Activated CD8-positive, alpha-beta memory T cell treated with anti-CD3 and anti-CD28 coated beads for 48 hours (primary cell): ENCODE measurements at regions not wholly inside any gene's neighbourhood (a gene's known extent, or its start where the extent isn't known, plus 50 kb on each side); places are given as distances from the start of the nearest gene placed in this dataset.
"Not testable (repeated sequence)": the region's sequence is repeated elsewhere in the genome, so short reads cannot be mapped to it uniquely, and the experiment has no call there.

ENCODE experiments used
- DNase-seq, 3 experiments: peaks; one replicate each; pipeline ENCODE4 v3.0.0-alpha.2; 2020; ENCODE audit warnings: low read depth in 2 of 3, low spot score in 2 of 3

DNA sequence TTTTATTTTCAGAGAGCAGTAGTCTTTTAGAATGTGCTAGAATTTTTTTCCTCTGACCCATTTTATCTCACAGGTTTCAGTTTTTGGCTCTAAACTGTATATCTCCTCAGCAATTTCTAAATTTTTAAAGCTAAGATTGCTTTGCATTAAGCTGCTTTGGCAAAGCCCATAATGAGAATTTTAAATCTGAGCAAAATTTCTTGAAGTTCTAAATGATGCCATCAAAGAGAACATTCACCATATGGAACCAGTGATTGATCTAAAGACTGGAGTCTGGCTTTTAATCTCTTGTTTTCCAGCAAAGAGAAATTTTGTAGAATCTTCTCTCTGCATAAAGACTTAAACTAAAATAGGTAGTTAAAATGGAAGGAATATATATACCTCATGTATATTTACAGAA is 313.6 kb downstream of the TBC1D32 start:
- DNase-seq: no peak

DNA sequence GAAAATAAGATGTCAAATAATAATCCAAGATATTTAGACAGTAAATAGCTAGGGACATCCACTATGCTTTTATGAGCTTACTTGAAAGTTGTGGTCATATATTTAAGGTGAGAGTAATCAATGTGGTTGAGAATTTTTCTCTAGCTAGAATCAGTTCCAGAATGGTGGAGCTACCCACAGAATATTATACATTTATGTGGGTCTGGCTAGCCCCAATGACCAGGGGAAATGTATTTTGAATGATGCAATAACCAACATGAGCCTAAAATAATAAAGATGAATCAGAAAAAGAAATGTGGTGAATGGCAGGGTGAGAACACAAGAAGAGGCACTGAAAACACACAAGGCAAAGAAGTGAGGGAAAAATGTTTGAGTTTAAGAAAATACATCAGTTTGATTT is 325.7 kb downstream of the TBC1D32 start:
- DNase-seq: no peak

DNA sequence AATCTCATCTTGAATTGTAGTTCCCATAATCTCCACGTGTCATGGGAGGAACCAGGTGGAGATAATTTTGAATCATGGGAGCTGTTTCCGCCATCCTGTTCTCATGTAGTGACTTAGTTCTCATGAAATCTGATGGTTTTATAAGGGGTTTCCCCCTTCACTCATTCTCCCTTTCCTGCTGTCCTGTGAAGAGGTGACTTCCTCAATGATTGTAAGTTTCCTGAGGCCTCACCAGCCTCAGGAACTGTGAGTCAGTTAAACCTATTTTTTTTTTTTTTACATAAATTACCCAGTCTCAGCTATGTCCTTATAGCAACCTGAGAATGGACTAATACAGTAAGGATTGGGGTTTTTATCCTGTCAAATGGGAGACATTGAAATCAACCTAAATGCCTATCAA is 328.3 kb downstream of the TBC1D32 start:
- DNase-seq: no peak

DNA sequence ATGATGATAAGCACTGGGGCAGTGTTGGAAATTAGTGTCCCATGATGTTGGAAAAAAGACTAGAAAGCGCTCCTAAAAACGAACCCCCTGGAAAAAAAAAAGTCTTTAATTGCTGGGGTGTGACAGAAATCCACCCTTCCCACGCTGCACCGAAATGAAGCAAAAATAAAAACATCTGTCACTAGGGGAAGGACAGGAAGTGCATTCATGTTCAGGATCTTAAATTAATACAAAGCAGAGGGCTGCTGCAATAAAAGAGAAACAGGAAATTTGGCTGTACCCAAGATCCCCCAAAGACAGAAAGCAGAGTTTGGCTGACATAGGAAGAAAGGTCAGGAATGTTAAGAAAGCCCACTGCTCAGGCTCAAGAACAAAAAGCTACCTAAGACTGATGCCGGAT is 333.9 kb downstream of the TBC1D32 start:
- DNase-seq: no peak

DNA sequence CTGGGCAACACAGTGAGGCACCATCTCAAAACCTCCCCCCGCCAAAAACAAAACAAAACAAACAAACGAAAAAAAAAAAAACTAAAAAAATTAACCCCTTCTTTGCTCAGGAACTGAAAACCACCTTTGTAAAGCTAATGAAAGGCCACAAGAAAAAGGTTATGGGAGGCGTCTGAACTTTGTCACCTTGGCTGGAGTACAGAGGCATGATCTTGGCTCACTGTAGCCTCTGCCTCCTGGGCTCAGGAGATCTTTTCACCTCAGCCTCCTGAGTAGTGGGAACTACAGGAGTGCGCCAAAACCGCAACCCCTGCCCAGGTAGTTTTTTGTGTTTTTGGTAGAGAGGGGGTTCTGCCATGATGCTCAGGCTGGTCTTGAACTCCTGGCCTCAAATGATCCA is 337.9 kb downstream of the TBC1D32 start:
- DNase-seq: no peak

DNA sequence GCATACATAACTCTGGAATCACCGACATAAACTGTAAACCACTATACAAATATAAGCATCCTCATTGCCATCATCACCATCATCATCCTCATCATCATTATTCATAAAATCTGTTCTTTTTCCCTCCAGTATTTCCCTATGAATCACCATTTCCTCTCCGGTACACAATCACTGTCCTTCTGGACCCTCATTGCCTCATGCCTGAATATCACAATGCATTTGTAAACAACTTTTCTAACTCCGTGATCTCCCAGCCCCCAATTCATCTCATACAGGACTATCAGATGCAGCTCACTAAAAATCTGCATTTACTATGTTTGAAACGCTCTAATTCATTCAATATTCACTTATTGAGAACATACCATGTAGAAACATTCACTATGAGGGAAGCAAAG is 339.7 kb downstream of the TBC1D32 start:
- DNase-seq: no peak

DNA sequence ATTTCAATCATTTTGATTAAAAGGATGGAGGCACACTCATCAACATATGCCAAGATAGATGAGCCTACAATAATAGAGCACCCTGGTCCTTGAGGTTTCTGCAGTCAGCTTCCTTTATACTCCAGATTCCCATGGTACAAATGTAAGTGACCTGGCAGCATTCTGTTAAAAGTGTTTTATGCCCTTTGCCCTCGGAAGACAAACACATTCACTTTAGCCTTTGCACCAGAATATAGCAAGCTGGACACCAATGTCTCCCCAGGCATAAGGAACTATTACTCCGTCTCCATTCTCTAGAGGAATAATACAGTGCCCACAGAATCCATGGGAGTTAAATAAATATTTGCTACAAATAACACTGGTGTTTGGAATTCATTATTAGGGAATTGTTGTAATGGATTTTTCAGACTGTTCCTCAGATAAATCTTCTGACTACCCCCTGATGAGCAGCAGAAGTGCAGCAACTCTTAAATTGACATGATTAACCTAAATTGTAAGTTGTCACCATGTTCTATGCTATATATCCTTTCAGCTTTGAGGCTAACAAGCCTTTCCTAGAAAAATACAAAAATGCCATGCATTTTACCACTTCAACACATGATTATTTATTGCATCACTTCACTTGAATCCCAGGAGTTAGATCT is 340.2 kb downstream of the TBC1D32 start:
- DNase-seq: no peak

DNA sequence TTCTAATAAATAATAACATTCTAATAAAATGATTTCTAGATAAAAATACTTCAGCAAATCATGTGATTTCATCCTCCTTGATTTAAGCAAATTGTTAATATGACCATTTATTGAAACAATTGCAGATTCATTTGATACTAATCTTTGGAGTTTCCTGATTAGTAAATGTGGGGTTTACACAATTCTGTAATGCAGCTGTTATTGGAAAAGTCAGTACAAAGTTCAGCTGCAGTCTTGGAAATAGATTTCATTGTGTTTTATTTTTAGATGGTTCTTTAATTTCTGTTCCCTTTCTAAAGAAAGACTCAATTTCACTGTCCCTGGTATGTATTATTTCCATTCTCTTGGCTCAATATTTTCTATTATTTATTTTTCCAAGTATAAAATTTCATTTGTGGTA is 342.0 kb downstream of the TBC1D32 start:
- no peak for DNase-seq

DNA sequence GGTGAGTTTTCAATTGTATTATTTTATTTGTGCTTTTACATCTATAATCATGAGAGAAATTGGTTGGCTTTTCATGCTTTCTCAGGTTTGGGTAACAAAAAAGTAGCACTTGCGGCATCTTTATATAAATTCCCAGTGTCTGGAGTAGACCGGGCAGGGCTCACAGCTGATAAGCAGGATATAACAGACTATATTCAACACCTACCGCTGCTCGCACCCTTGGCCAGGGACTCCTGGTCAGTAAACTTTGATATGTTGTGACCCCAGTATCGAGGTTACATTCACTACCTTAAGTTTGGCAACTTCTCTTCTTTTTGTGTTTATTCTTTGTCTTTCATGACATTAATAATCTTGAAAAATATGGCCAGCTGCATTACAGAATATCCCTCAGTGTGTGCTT is 343.4 kb downstream of the TBC1D32 start:
- no peak for DNase-seq

DNA sequence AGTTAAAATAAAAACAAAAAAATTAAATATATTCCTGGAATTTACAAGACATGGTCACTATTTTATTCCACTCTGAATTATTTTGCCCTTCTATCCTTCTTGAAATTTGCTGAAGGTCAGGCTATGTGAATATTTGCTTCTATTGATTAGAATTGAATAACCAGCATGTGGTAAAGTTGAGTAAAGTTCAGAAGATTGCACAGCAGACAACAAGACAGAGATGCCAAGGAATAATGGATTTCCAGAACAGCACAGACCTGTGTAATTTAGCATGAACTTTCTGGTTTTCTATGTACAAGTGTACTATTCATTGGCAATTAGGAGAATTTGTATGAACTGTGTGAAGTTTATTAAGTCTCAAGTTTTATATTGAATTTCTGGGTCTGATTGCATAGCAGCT is 352.4 kb downstream of the TBC1D32 start:
- no peak for DNase-seq

DNA sequence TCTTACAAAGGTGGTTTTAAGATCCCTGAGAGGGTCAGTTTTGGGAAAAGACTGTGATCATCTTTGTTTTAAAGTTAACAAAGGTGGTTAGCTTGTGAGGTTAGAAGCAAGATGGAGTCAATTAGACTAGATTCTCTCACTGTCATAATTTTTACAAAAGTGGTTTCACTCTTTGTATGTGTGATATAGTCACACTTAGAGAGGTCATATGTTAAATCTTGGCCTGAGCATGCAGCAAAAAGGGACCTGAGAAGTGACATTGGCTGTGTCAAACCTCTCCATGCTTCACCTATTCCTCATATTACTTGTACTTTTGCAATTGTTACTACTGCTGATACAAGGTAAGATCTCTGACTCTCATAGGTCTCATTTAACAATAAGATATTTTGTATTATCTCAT is 368.0 kb downstream of the TBC1D32 start:
- DNase-seq: no peak

DNA sequence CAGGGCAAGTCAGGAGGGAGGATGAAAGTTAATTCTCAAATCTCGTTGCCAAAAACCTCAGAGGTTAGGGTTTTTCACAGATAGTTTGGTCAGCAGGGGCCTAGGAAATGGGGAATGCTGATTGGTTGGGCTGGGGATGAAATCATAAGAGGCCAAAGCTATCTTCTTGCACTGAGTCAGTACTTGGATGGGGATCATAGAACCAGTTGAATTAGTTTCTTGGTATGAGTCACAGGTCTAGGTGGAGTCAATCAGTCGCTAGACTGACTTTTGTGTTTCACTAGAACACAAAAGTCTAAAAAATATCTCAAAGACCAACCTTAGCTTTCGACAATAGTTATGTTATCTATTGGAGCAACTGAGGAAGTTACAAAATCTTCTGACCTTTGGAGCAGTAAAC is 368.5 kb downstream of the TBC1D32 start:
- DNase-seq: no peak

DNA sequence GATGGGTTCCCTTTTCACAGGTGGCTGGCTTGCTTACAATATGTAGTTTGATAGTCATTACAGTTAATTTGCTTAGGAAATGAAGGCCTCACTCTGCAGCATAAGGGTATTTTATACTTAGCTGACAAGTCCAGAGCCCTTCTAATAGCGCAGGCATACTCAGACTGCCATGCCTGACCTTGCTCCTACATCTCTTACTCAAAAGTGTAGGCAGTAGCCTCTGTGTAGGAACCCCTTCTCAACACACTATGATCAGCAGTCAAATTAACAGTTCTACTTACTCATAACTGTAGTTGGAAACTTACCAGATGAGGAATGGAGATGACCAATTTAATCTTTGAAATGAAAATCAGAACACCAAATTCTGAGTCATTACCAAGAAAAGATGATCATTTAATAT is 373.5 kb downstream of the TBC1D32 start:
- DNase-seq: no peak

DNA sequence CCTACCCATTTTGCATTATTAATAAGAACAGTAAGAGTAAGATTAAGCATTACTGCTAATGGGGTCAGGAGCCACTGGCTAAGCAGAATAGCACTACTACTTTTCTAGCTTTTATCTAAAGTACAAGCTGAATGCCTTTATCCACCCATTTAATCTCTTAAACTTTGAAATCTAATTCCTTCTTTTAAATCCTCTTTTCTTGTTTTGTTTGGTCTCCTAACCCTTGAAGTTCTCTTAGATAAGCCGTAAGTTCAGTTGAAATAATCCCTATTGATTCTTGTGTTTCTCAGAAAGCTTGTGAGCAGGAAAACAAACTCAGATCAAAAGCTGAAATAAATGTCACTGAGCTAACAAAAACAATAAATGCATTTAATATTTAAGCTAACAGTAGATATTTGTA is 380.2 kb downstream of the TBC1D32 start:
- no peak for DNase-seq

DNA sequence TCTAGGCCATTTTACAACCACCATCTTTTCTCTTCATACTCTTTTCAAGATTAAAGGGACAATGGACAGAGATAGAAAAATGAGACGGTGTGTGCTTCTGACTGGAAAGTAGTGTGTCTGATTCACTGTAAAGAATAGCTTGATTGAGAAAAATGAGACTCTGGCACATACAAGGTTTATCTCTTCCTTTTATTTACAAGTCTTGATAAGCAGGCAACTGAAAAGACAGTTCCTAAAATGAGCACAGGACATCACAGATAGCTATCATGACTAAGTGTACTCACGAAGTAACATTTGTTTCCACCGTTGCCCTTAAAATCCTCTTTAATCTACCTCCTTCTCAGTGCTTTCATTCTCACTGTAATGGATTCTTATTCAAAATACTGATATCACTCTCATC is 383.0 kb downstream of the TBC1D32 start:
- DNase-seq: no peak

DNA sequence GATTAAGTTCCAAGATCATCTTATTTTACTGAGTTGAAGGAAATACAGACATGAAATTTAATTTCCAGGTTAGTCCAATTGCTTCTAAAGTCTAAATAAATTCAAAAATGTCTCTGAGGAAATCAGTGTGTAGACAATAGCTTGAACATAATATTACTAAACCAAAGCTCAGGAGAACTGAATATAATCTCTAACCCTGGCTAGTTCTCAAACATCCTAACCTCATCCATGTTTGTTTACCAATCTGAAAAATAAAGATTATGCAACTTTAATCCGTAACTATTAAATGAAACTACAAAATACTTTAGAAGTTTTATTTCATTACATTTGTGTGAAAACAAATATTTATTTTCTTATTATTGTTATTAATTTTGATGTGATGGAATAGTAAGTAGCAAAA is 387.2 kb downstream of the TBC1D32 start:
- DNase-seq: no peak

DNA sequence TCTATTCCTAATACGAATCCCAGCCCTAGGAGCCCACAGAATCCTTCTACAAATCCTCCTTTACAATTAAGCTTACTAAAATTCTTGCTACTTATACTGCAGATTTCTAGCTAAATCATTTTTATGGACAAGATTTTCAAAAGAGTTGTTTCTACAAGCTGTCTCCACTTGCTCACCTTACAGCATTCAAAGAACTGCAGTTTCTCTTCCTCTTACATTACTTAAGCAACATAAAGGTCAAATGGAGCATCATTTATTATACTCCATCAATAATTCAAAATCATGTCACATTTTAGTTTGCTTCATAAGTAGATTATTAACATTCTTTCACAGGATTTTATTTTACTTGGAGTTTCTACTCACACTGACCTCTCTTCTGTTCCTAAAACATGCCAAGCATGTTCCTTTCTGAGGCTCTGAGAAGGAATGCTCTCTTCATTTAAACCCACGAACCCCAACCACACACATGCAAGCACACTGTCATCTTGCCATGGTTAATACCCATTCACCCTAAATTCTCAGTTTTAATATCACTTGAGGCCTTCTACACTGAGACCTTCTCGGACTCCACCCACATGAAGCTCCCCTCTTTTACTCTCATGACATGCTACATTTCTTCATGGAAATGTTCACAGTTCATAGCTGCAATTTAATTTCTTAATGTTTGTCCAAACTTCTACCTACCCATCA is 388.2 kb downstream of the TBC1D32 start:
- no peak for DNase-seq

DNA sequence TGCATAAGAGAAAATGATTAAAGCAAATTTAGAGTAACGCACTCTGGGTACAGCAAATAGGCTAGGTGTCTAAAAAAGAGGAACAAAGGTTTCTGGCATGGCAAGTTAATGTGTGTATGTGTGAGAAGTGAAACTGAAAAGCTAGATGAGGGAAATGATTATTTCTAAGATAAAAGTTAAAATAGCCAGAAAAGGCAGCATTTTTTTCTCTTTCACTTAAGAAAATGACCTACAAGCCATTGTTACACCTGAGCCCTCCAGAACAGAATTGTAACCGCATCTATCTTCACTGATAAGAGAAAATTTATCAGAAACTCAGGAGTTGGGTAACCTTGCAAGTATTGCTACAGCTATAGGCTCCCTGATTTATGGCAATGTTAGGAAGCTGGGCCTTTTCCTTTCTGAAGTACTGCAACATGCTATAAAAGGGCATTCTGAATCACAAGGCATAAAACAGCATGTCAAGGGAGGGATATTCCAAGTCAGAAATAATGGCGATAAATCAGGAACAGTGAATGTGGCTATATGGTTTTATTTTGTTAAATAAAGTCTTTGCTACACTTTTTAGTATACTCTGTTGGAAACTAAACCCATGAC is 395.3 kb downstream of the TBC1D32 start:
- no peak for DNase-seq

DNA sequence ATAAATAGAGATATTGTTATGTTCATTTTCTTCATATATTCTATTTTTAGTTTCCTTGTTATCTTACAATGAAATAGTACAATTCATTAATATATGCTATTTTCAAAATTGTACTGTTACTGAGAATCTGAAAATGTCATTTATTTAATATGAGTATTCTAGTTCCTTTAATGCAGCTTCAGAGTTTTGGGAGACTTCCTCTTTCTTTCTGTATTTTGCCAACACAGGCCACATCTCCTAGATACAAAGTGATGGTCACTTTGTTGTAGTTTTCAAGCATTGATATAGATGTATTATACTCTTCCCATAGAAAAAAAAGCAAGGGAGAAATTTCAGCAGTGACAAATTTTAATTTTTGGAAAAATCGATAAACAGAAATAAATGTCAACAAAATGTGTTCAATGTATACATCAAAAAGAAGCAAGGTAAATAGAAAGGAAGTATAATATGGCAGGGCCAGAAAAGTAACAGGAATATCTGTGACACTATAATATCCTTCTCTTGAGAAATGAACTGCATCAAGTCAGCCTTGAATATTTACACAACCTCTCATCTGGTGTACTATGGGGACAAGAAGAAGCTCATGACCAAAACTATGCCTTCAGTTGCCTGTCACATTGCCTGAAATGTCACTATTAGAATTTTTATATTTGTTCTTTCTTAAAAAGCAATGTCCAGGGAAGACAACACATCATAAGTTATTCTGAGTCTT is 396.0 kb downstream of the TBC1D32 start:
- DNase-seq: no peak

DNA sequence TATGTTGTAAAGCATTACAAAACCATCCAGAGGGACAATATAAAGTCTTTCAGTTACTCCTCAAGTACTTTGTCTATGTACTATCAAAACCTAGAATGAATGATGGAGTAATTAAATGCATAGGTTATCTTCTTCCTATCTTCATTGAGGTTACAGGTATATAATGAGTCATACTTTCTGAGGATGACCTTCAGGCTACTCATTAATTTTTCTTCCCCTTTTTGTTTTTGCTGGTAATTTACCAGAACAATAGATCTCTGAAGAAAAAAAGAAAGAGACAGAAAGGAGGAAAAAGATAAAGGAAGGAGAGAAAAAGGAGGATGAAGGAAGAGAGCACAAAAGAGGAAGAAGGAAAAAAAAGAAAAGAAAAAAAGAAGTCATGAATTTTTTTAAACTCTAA is 398.4 kb downstream of the TBC1D32 start:
- DNase-seq: no peak

DNA sequence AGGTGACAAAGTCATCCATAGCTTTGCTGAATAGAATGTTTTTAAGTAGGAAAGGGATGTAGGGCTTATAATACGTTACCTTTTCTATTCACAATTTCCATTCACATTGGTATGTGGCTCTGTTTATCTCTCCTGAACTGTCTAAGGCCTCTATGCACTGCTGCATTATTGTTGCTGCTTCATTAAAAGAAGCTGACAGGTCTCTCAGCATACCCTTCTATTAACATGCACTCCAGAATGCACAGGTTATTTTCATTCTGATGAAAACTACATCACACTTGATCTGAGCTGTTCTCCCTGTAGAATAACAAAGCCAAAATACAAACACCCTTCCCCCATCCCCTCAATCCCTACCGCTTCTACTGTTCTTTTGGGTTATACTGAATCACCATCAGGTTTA is 399.3 kb downstream of the TBC1D32 start:
- DNase-seq: no peak

DNA sequence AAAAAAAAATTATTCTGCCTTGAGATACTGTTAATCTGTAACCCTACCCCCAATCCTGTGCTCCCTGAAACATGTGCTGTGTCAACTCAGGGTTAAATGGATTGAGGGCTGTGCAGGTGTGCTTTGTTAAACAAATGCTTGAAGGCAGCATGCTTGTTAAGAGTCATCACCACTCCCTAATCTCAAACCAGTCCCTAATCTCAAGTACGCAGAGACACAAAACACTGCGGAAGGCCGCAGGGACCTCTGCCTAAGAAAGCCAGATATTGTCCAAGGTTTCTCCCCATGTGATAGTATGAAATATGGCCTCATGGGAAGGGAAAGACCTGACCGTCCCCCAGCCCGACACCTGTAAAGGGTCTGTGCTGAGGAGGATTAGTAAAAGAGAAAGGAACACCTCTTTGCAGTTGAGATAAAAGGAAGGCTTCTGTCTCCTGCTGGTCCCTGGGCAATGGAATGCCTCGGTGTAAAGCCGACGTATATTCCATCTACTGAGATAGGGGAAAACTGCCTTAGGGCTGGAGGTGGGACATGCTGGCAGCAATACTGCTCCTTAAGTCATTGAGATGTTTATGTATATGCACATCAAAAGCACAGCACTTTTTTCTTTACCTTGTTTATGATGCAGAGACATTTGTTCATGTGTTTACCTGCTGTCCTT is 402.6 kb downstream of the TBC1D32 start:
- DNase-seq: not testable (repeated sequence)
